Activated naive CD4-positive, alpha-beta T cell (primary cell): ENCODE measurements at regions not wholly inside any gene's neighbourhood (a gene's known extent, or its start where the extent isn't known, plus 50 kb on each side); places are given as distances from the start of the nearest gene placed in this dataset.

Experiments used
- DNase-seq, 4 experiments: peaks; one replicate each; lab custom pipeline; 2025; lab: John Stamatoyannopoulos, UW

- no peak for DNase-seq
Observed at GRCh38 chr5:124419531-124419930, 326.9 kb downstream of the ZNF608 start.

GRCh38 chr5:124418390-124418789 is 328.0 kb downstream of the ZNF608 start:
- DNase-seq, result no peak

- no peak for DNase-seq
Observed at GRCh38 chr5:124417196-124417595, 329.2 kb downstream of the ZNF608 start.

GRCh38 chr5:124416627-124417026 is 329.8 kb downstream of the ZNF608 start:
- no peak for DNase-seq

- no peak for DNase-seq
Observed at GRCh38 chr5:124414973-124415372, 331.5 kb downstream of the ZNF608 start.

- no peak for DNase-seq
Observed at GRCh38 chr5:124410539-124411488, 335.6 kb downstream of the ZNF608 start.

- DNase-seq, result no peak
Observed at GRCh38 chr5:124408738-124409453, 337.5 kb downstream of the ZNF608 start.

GRCh38 chr5:124404796-124405195 is 341.6 kb downstream of the ZNF608 start:
- no peak for DNase-seq

- no peak for DNase-seq
Observed at GRCh38 chr5:124403281-124403680, 343.2 kb downstream of the ZNF608 start.

GRCh38 chr5:124402144-124402581 is 344.3 kb downstream of the ZNF608 start:
- no peak for DNase-seq

- DNase-seq, result no peak
Observed at GRCh38 chr5:124401476-124402143, 344.8 kb downstream of the ZNF608 start.

GRCh38 chr5:124399426-124399961 is 346.9 kb downstream of the ZNF608 start:
- DNase-seq, result no peak

GRCh38 chr5:124398460-124398859 is 348.0 kb downstream of the ZNF608 start:
- no peak for DNase-seq

GRCh38 chr5:124397317-124397716 is 349.1 kb downstream of the ZNF608 start:
- no peak for DNase-seq

- DNase-seq, result no peak
Observed at GRCh38 chr5:124395926-124396325, 350.5 kb downstream of the ZNF608 start.

GRCh38 chr5:124395287-124395686 is 351.2 kb downstream of the ZNF608 start:
- DNase-seq, result no peak

GRCh38 chr5:124394700-124395245 is 351.7 kb downstream of the ZNF608 start:
- no peak for DNase-seq

- no peak for DNase-seq
Observed at GRCh38 chr5:124393584-124394379, 352.7 kb downstream of the ZNF608 start.

- DNase-seq, result no peak
Observed at GRCh38 chr5:124383693-124384092, 362.7 kb downstream of the ZNF608 start.

GRCh38 chr5:124377386-124377785 is 369.1 kb downstream of the ZNF608 start:
- DNase-seq, result no peak

- DNase-seq, result no peak
Observed at GRCh38 chr5:124373883-124374282, 372.6 kb downstream of the ZNF608 start.
